GM23338 (cell line): ENCODE measurements at regions not wholly inside any gene's neighbourhood (a gene's known extent, or its start where the extent isn't known, plus 50 kb on each side); places are given as distances from the start of the nearest gene placed in this dataset.

Source experiments
- ATAC-seq: fragments of 200-7000 bp; cut with Tn5 transposase; 3 replicates; pipeline ENCODE4 v1.9.1; 2020
- DNase-seq: peaks from one replicate; pipeline ENCODE4 v3.0.0-alpha.2; 2015; ENCODE audit warnings: low spot score
- H2AFZ ChIP-seq: fragments of 200-600 bp; sonication (generic); 2 replicates; pipeline ENCODE4 v1.8.0; 2016; ENCODE audit warnings: antibody characterized with exemption, mild to moderate bottlenecking, moderate library complexity
- H3F3A ChIP-seq: fragments of 200-600 bp; sonication (generic); replicated peaks from 2 replicates; pipeline ENCODE4 v1.8.0; 2017; ENCODE audit warnings: antibody characterized with exemption, mixed run types, low read depth
- H3K27ac ChIP-seq: fragments of 200-600 bp; sonication (generic); 2 replicates; pipeline ENCODE4 v1.6.1; 2016; ENCODE audit warnings: low read depth
- H3K27me3 ChIP-seq: fragments of 200-600 bp; sonication (generic); 2 replicates; pipeline ENCODE4 v1.8.0; 2016; ENCODE audit warnings: mild to moderate bottlenecking, mixed run types, moderate library complexity; ENCODE audit not compliant: insufficient read depth
- H3K36me3 ChIP-seq: fragments of 200-600 bp; sonication (generic); 2 replicates; pipeline ENCODE4 v1.8.0; 2016; ENCODE audit warnings: mild to moderate bottlenecking; ENCODE audit not compliant: insufficient read depth
- H3K4me1 ChIP-seq: fragments of 200-600 bp; sonication (generic); 2 replicates; pipeline ENCODE4 v1.8.0; 2016; ENCODE audit warnings: mild to moderate bottlenecking, moderate library complexity; ENCODE audit not compliant: insufficient read depth
- H3K4me2 ChIP-seq: fragments of 200-600 bp; sonication (generic); 2 replicates; pipeline ENCODE4 v1.7.1; 2017; ENCODE audit warnings: mixed run types
- H3K4me3 ChIP-seq: fragments of 200-600 bp; sonication (generic); 2 replicates; pipeline ENCODE4 v1.6.1; 2016; ENCODE audit warnings: mixed run types
- H3K79me2 ChIP-seq: fragments of 200-600 bp; sonication (generic); replicated peaks from 2 replicates; pipeline ENCODE4 v1.8.0; 2017; ENCODE audit warnings: mild to moderate bottlenecking; ENCODE audit not compliant: insufficient read depth
- H3K9me2 ChIP-seq: fragments of 200-600 bp; sonication (generic); 2 replicates; pipeline ENCODE4 v1.8.0; 2017; ENCODE audit not compliant: insufficient read depth
- H4K20me1 ChIP-seq: fragments of 200-600 bp; sonication (generic); replicated peaks from 2 replicates; pipeline ENCODE4 v1.8.0; 2017; ENCODE audit warnings: mild to moderate bottlenecking; ENCODE audit not compliant: insufficient read depth
- H3K27ac Mint-ChIP-seq: 2 replicates; pipeline ENCODE4 v1.8.0; 2020; ENCODE audit warnings: inconsistent platforms, mild to moderate bottlenecking, moderate library complexity, mixed read lengths
- H3K27me3 Mint-ChIP-seq: 3 replicates; pipeline ENCODE4 v1.8.0; 2022; ENCODE audit warnings: low read depth, mild to moderate bottlenecking, moderate library complexity, mixed read lengths, inconsistent platforms; ENCODE audit not compliant: insufficient read depth, poor library complexity
- H3K36me3 Mint-ChIP-seq: 3 replicates; pipeline ENCODE4 v1.8.0; 2021; ENCODE audit warnings: low read depth, mild to moderate bottlenecking, inconsistent platforms, moderate library complexity, mixed read lengths
- H3K4me1 Mint-ChIP-seq: 3 replicates; pipeline ENCODE4 v1.8.0; 2020; ENCODE audit warnings: mild to moderate bottlenecking, inconsistent platforms, mixed read lengths
- H3K4me3 Mint-ChIP-seq: 3 replicates; pipeline ENCODE4 v1.8.0; 2021; ENCODE audit warnings: moderate library complexity, mild to moderate bottlenecking, inconsistent platforms, mixed read lengths
- H3K9me3 Mint-ChIP-seq: 3 replicates; pipeline ENCODE4 v1.8.0; 2020; ENCODE audit warnings: moderate library complexity, mild to moderate bottlenecking, inconsistent platforms, mixed read lengths
- CREB1 ChIP-seq: fragments of 250-450 bp; sonication (Bioruptor Pico); IDR thresholded peaks from 2 replicates; pipeline ENCODE4 v1.5.0; 2020; ENCODE audit warnings: low read depth, mild to moderate bottlenecking, moderate library complexity
- EZH2 ChIP-seq: fragments of 200-600 bp; sonication (generic); IDR thresholded peaks from one replicate; pipeline ENCODE4 v1.8.0; 2017; ENCODE audit warnings: antibody characterized with exemption, mild to moderate bottlenecking, low read depth; ENCODE audit not compliant: unreplicated experiment
- EZH2phosphoT487 ChIP-seq: fragments of 200-600 bp; sonication (generic); IDR thresholded peaks from one replicate; pipeline ENCODE4 v1.8.1; 2018; ENCODE audit warnings: antibody characterized with exemption; ENCODE audit not compliant: unreplicated experiment
- JUNB ChIP-seq: IDR thresholded peaks from one replicate; pipeline ENCODE4 v1.6.1; 2016; ENCODE audit warnings: antibody characterized with exemption; ENCODE audit not compliant: unreplicated experiment
- NANOG ChIP-seq: IDR thresholded peaks from 2 replicates; pipeline ENCODE4 v1.6.1; 2016; ENCODE audit warnings: antibody characterized with exemption, borderline replicate concordance
- POLR2AphosphoS5 ChIP-seq: IDR thresholded peaks from 2 replicates; pipeline ENCODE4 v1.6.1; 2016; ENCODE audit warnings: antibody characterized with exemption, low read depth
- STAT1 ChIP-seq: IDR thresholded peaks from one replicate; pipeline ENCODE4 v1.6.1; 2016; ENCODE audit warnings: antibody characterized with exemption; ENCODE audit not compliant: unreplicated experiment
- ZNF114 ChIP-seq: fragments of 250-450 bp; sonication (Bioruptor Pico); IDR thresholded peaks from 2 replicates; pipeline ENCODE4 v1.5.0; 2020; ENCODE audit warnings: mild to moderate bottlenecking, moderate library complexity
- ZNF331 ChIP-seq: fragments of 250-450 bp; sonication (Bioruptor Pico); IDR thresholded peaks from 2 replicates; pipeline ENCODE4 v1.5.0; 2020; ENCODE audit warnings: low read depth, mild to moderate bottlenecking, moderate library complexity
- TF ChIP-seq, protein P1 (sequence below): IDR thresholded peaks from 2 replicates; pipeline ENCODE4 v1.6.1; 2016; ENCODE audit warnings: antibody characterized with exemption
- TF ChIP-seq, protein P2 (sequence below), 2 experiments: fragments of 200-600 bp in 1 of 2; sonication (generic) in 1 of 2; conservative IDR thresholded peaks; 2 replicates each; pipeline versions ENCODE4 v1.5.1 to v1.6.1; 2016 to 2017; ENCODE audit warnings: antibody characterized with exemption in 2 of 2, low read depth in 2 of 2, mild to moderate bottlenecking in 2 of 2, moderate library complexity in 1 of 2
- TF ChIP-seq, protein P3 (sequence below): IDR thresholded peaks from one replicate; pipeline ENCODE4 v1.6.1; 2018; ENCODE audit warnings: antibody characterized with exemption; ENCODE audit not compliant: unreplicated experiment
- TF ChIP-seq, protein P4 (sequence below): fragments of 250-450 bp; sonication (Bioruptor Pico); IDR thresholded peaks from 2 replicates; pipeline ENCODE4 v1.5.0; 2020; ENCODE audit warnings: mild to moderate bottlenecking, moderate library complexity

DNA sequence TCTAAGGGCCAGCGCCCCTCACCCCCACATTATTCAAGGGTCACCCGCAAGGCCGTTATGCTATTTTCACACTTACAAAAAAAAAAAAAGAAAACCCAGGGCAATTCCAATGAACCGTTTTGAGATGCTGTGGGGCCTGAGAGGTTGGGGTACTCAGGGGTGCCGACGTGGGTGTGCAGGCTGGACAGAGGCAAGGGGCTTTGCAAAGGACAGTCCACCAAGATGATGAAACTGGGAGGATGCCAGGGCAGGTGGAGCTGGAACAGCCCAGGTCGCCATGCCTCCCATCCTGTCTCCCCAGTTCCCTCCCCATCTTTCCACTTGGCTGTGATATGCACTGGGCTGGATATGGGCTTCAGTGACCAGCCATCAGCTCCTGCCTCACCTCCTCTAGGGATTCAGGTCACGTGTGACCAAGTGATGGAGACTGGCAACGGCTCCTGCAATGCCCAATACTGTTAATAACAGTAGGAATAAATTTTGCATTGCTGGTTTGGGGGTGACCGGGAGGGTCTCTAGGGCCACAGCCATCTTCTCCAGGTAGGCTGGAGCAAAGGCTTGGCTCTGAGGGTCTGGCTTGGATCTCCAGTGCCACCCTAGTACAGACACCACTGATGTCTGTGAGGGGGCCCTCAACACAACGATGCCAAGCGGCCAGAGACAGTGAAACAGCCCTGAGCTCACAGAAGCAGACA lies 151.3 kb upstream of the TNRC6C start:
- Histone ChIP-seq H3K79me2 (no peaks in the 10 kb centered on the region), H3K27ac (no peak overlapping the region), H3K9me2 (peaks cover 22% of the 10 kb centered on the region), H3F3A (0 out of 2 replicates have a peak, but pooled peaks cover 4% of the 10 kb centered on the region), H3K27me3 (no peaks in the 10 kb centered on the region), H2AFZ (no peak overlapping the region), H4K20me1 (no peaks in the 10 kb centered on the region), H3K4me3 (no peak overlapping the region), H3K4me1 (peaks cover 31% of the 10 kb centered on the region), H3K36me3 (no peaks in the 10 kb centered on the region), H3K4me2 (no peak overlapping the region)
- Mint-ChIP-seq H3K9me3 (no peaks in the 10 kb centered on the region), H3K36me3 (no peaks in the 10 kb centered on the region), H3K4me3 (no peak overlapping the region), H3K27ac (no peak overlapping the region), H3K27me3 (peaks cover 27% of the 10 kb centered on the region), H3K4me1 (peaks cover 45% of the 10 kb centered on the region)
- TF ChIP-seq ZNF114 (CRISPR knock-in tag) = no peak
- TF ChIP-seq JUNB = no peak
- TF ChIP-seq, protein P1, sequence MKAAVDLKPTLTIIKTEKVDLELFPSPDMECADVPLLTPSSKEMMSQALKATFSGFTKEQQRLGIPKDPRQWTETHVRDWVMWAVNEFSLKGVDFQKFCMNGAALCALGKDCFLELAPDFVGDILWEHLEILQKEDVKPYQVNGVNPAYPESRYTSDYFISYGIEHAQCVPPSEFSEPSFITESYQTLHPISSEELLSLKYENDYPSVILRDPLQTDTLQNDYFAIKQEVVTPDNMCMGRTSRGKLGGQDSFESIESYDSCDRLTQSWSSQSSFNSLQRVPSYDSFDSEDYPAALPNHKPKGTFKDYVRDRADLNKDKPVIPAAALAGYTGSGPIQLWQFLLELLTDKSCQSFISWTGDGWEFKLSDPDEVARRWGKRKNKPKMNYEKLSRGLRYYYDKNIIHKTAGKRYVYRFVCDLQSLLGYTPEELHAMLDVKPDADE = no peak
- no peak for TF ChIP-seq EZH2phosphoT487
- no peak for TF ChIP-seq STAT1
- no peak for TF ChIP-seq POLR2AphosphoS5
- TF ChIP-seq, protein P2, sequence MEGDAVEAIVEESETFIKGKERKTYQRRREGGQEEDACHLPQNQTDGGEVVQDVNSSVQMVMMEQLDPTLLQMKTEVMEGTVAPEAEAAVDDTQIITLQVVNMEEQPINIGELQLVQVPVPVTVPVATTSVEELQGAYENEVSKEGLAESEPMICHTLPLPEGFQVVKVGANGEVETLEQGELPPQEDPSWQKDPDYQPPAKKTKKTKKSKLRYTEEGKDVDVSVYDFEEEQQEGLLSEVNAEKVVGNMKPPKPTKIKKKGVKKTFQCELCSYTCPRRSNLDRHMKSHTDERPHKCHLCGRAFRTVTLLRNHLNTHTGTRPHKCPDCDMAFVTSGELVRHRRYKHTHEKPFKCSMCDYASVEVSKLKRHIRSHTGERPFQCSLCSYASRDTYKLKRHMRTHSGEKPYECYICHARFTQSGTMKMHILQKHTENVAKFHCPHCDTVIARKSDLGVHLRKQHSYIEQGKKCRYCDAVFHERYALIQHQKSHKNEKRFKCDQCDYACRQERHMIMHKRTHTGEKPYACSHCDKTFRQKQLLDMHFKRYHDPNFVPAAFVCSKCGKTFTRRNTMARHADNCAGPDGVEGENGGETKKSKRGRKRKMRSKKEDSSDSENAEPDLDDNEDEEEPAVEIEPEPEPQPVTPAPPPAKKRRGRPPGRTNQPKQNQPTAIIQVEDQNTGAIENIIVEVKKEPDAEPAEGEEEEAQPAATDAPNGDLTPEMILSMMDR (conservative IDR thresholded peaks at IDR 0.05; ENCODE audit: low read depth in 2 of 2) = no peak
- no peak for TF ChIP-seq EZH2
- no peak for TF ChIP-seq CREB1 (CRISPR knock-in tag)
- TF ChIP-seq, protein P3, sequence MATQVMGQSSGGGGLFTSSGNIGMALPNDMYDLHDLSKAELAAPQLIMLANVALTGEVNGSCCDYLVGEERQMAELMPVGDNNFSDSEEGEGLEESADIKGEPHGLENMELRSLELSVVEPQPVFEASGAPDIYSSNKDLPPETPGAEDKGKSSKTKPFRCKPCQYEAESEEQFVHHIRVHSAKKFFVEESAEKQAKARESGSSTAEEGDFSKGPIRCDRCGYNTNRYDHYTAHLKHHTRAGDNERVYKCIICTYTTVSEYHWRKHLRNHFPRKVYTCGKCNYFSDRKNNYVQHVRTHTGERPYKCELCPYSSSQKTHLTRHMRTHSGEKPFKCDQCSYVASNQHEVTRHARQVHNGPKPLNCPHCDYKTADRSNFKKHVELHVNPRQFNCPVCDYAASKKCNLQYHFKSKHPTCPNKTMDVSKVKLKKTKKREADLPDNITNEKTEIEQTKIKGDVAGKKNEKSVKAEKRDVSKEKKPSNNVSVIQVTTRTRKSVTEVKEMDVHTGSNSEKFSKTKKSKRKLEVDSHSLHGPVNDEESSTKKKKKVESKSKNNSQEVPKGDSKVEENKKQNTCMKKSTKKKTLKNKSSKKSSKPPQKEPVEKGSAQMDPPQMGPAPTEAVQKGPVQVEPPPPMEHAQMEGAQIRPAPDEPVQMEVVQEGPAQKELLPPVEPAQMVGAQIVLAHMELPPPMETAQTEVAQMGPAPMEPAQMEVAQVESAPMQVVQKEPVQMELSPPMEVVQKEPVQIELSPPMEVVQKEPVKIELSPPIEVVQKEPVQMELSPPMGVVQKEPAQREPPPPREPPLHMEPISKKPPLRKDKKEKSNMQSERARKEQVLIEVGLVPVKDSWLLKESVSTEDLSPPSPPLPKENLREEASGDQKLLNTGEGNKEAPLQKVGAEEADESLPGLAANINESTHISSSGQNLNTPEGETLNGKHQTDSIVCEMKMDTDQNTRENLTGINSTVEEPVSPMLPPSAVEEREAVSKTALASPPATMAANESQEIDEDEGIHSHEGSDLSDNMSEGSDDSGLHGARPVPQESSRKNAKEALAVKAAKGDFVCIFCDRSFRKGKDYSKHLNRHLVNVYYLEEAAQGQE = no peak
- no peak for TF ChIP-seq ZNF331 (CRISPR knock-in tag)
- TF ChIP-seq NANOG = no peak
- TF ChIP-seq, protein P4, sequence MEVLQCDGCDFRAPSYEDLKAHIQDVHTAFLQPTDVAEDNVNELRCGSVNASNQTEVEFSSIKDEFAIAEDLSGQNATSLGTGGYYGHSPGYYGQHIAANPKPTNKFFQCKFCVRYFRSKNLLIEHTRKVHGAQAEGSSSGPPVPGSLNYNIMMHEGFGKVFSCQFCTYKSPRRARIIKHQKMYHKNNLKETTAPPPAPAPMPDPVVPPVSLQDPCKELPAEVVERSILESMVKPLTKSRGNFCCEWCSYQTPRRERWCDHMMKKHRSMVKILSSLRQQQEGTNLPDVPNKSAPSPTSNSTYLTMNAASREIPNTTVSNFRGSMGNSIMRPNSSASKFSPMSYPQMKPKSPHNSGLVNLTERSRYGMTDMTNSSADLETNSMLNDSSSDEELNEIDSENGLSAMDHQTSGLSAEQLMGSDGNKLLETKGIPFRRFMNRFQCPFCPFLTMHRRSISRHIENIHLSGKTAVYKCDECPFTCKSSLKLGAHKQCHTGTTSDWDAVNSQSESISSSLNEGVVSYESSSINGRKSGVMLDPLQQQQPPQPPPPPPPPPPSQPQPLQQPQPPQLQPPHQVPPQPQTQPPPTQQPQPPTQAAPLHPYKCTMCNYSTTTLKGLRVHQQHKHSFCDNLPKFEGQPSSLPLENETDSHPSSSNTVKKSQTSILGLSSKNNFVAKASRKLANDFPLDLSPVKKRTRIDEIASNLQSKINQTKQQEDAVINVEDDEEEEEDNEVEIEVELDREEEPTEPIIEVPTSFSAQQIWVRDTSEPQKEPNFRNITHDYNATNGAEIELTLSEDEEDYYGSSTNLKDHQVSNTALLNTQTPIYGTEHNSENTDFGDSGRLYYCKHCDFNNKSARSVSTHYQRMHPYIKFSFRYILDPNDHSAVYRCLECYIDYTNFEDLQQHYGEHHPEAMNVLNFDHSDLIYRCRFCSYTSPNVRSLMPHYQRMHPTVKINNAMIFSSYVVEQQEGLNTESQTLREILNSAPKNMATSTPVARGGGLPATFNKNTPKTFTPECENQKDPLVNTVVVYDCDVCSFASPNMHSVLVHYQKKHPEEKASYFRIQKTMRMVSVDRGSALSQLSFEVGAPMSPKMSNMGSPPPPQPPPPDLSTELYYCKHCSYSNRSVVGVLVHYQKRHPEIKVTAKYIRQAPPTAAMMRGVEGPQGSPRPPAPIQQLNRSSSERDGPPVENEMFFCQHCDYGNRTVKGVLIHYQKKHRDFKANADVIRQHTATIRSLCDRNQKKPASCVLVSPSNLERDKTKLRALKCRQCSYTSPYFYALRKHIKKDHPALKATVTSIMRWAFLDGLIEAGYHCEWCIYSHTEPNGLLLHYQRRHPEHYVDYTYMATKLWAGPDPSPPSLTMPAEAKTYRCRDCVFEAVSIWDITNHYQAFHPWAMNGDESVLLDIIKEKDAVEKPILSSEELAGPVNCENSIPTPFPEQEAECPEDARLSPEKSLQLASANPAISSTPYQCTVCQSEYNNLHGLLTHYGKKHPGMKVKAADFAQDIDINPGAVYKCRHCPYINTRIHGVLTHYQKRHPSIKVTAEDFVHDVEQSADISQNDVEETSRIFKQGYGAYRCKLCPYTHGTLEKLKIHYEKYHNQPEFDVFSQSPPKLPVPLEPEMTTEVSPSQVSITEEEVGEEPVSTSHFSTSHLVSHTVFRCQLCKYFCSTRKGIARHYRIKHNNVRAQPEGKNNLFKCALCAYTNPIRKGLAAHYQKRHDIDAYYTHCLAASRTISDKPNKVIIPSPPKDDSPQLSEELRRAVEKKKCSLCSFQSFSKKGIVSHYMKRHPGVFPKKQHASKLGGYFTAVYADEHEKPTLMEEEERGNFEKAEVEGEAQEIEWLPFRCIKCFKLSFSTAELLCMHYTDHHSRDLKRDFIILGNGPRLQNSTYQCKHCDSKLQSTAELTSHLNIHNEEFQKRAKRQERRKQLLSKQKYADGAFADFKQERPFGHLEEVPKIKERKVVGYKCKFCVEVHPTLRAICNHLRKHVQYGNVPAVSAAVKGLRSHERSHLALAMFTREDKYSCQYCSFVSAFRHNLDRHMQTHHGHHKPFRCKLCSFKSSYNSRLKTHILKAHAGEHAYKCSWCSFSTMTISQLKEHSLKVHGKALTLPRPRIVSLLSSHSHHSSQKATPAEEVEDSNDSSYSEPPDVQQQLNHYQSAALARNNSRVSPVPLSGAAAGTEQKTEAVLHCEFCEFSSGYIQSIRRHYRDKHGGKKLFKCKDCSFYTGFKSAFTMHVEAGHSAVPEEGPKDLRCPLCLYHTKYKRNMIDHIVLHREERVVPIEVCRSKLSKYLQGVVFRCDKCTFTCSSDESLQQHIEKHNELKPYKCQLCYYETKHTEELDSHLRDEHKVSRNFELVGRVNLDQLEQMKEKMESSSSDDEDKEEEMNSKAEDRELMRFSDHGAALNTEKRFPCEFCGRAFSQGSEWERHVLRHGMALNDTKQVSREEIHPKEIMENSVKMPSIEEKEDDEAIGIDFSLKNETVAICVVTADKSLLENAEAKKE = no peak
- DNase-seq (no peak), ATAC-seq (no peak)
